ENCODE measurements at regions not wholly inside any gene's neighbourhood (a gene's known extent, or its start where the extent isn't known, plus 50 kb on each side); places are given as distances from the start of the nearest gene placed in this dataset.

DNA sequence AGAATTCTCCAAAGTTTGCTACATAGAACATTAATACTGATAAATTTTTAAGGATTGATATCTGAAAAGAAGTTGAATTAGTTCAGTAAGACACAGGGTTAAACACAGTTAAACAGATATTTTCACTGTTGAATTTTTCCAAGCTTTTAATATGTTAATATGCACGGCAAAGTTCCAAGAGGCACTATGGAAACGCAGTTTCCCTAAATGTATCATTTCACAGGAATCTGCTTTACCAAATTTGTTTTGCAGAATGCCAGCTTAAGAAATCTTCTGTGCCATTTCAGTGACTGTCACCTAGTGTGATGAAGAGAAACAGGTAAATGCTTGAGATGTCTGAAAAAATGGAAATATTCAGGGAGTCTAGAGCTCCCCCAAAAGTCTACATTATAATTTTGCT is 395.9 kb upstream of the GRIA3 start:
- TF ChIP-seq, protein P1, sequence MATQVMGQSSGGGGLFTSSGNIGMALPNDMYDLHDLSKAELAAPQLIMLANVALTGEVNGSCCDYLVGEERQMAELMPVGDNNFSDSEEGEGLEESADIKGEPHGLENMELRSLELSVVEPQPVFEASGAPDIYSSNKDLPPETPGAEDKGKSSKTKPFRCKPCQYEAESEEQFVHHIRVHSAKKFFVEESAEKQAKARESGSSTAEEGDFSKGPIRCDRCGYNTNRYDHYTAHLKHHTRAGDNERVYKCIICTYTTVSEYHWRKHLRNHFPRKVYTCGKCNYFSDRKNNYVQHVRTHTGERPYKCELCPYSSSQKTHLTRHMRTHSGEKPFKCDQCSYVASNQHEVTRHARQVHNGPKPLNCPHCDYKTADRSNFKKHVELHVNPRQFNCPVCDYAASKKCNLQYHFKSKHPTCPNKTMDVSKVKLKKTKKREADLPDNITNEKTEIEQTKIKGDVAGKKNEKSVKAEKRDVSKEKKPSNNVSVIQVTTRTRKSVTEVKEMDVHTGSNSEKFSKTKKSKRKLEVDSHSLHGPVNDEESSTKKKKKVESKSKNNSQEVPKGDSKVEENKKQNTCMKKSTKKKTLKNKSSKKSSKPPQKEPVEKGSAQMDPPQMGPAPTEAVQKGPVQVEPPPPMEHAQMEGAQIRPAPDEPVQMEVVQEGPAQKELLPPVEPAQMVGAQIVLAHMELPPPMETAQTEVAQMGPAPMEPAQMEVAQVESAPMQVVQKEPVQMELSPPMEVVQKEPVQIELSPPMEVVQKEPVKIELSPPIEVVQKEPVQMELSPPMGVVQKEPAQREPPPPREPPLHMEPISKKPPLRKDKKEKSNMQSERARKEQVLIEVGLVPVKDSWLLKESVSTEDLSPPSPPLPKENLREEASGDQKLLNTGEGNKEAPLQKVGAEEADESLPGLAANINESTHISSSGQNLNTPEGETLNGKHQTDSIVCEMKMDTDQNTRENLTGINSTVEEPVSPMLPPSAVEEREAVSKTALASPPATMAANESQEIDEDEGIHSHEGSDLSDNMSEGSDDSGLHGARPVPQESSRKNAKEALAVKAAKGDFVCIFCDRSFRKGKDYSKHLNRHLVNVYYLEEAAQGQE (tag by site-specific recombination; IDR thresholded peaks at IDR 0.05): no peak
- TF ChIP-seq, protein P2, sequence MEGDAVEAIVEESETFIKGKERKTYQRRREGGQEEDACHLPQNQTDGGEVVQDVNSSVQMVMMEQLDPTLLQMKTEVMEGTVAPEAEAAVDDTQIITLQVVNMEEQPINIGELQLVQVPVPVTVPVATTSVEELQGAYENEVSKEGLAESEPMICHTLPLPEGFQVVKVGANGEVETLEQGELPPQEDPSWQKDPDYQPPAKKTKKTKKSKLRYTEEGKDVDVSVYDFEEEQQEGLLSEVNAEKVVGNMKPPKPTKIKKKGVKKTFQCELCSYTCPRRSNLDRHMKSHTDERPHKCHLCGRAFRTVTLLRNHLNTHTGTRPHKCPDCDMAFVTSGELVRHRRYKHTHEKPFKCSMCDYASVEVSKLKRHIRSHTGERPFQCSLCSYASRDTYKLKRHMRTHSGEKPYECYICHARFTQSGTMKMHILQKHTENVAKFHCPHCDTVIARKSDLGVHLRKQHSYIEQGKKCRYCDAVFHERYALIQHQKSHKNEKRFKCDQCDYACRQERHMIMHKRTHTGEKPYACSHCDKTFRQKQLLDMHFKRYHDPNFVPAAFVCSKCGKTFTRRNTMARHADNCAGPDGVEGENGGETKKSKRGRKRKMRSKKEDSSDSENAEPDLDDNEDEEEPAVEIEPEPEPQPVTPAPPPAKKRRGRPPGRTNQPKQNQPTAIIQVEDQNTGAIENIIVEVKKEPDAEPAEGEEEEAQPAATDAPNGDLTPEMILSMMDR (tag by site-specific recombination; IDR thresholded peaks at IDR 0.05): no peak
- TF ChIP-seq ZBTB17 (tag by site-specific recombination; IDR thresholded peaks at IDR 0.05) (no peak), KLF16 (tag by site-specific recombination; IDR thresholded peaks at IDR 0.05) (no peak), ZNF670 (tag by site-specific recombination; IDR thresholded peaks at IDR 0.05; ENCODE audit: low read depth) (no peak), ZBTB21 (tag by site-specific recombination; IDR thresholded peaks at IDR 0.05) (no peak), ZNF266 (tag by site-specific recombination; IDR thresholded peaks at IDR 0.05; ENCODE audit: low read depth) (no peak), TRIM28 (IDR thresholded peaks at IDR 0.05; ENCODE audit: borderline replicate concordance, low read length) (no peak), YY1 (tag by site-specific recombination; IDR thresholded peaks at IDR 0.05) (no peak), MYNN (tag by site-specific recombination; IDR thresholded peaks at IDR 0.05; ENCODE audit: borderline replicate concordance) (no peak)
- TF ChIP-seq, protein P3, sequence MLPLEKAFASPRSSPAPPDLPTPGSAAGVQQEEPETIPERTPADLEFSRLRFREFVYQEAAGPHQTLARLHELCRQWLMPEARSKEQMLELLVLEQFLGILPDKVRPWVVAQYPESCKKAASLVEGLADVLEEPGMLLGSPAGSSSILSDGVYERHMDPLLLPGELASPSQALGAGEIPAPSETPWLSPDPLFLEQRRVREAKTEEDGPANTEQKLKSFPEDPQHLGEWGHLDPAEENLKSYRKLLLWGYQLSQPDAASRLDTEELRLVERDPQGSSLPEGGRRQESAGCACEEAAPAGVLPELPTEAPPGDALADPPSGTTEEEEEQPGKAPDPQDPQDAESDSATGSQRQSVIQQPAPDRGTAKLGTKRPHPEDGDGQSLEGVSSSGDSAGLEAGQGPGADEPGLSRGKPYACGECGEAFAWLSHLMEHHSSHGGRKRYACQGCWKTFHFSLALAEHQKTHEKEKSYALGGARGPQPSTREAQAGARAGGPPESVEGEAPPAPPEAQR (tag by site-specific recombination; IDR thresholded peaks at IDR 0.05): no peak
- TF ChIP-seq, protein P4, sequence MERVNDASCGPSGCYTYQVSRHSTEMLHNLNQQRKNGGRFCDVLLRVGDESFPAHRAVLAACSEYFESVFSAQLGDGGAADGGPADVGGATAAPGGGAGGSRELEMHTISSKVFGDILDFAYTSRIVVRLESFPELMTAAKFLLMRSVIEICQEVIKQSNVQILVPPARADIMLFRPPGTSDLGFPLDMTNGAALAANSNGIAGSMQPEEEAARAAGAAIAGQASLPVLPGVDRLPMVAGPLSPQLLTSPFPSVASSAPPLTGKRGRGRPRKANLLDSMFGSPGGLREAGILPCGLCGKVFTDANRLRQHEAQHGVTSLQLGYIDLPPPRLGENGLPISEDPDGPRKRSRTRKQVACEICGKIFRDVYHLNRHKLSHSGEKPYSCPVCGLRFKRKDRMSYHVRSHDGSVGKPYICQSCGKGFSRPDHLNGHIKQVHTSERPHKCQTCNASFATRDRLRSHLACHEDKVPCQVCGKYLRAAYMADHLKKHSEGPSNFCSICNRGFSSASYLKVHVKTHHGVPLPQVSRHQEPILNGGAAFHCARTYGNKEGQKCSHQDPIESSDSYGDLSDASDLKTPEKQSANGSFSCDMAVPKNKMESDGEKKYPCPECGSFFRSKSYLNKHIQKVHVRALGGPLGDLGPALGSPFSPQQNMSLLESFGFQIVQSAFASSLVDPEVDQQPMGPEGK (tag by site-specific recombination; IDR thresholded peaks at IDR 0.05): no peak
- TF ChIP-seq, protein P5, sequence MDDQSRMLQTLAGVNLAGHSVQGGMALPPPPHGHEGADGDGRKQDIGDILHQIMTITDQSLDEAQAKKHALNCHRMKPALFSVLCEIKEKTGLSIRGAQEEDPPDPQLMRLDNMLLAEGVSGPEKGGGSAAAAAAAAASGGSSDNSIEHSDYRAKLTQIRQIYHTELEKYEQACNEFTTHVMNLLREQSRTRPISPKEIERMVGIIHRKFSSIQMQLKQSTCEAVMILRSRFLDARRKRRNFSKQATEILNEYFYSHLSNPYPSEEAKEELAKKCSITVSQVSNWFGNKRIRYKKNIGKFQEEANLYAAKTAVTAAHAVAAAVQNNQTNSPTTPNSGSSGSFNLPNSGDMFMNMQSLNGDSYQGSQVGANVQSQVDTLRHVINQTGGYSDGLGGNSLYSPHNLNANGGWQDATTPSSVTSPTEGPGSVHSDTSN (CRISPR knock-in tag; IDR thresholded peaks at IDR 0.05): no peak
- TF ChIP-seq, protein P6, sequence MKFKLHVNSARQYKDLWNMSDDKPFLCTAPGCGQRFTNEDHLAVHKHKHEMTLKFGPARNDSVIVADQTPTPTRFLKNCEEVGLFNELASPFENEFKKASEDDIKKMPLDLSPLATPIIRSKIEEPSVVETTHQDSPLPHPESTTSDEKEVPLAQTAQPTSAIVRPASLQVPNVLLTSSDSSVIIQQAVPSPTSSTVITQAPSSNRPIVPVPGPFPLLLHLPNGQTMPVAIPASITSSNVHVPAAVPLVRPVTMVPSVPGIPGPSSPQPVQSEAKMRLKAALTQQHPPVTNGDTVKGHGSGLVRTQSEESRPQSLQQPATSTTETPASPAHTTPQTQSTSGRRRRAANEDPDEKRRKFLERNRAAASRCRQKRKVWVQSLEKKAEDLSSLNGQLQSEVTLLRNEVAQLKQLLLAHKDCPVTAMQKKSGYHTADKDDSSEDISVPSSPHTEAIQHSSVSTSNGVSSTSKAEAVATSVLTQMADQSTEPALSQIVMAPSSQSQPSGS (tag by site-specific recombination; IDR thresholded peaks at IDR 0.05; ENCODE audit: low read depth): no peak
